HL-60/S4 treated with retinoic acid at 250 ng/mL for 4 days and 3 days (cell line): ENCODE measurements at regions not wholly inside any gene's neighbourhood (a gene's known extent, or its start where the extent isn't known, plus 50 kb on each side); places are given as distances from the start of the nearest gene placed in this dataset.
"Not testable (repeated sequence)": the region's sequence is repeated elsewhere in the genome, so short reads cannot be mapped to it uniquely, and the experiment has no call there.

Experiments used
- in situ Hi-C: fragments of 300-500 bp; cut with MboI; formaldehyde crosslinking; loops from 2 replicates; pipeline ENCODE4 v1.7.0; 2022; ENCODE audit warnings: low sequenced_read_pairs

- in situ Hi-C loops: no loop called here
Observed at GRCh38 chr6:163705923-163706322, 291.4 kb downstream of the QKI start.

GRCh38 chr6:163702736-163703135, 288.2 kb downstream of the QKI start:
- in situ Hi-C loops: no loop called here

- in situ Hi-C loops: no loop called here
Observed at GRCh38 chr6:163701762-163702161, 287.2 kb downstream of the QKI start.

- in situ Hi-C loops: no loop called here
Observed at GRCh38 chr6:163698086-163698485, 283.6 kb downstream of the QKI start.

GRCh38 chr6:163696311-163696710, 281.8 kb downstream of the QKI start:
- in situ Hi-C loops: not testable (repeated sequence)

GRCh38 chr6:163695414-163695864, 280.9 kb downstream of the QKI start:
- in situ Hi-C loops: no loop called here

- in situ Hi-C loops: no loop called here
Observed at GRCh38 chr6:163694988-163695398, 280.5 kb downstream of the QKI start.

- in situ Hi-C loops: no loop called here
Observed at GRCh38 chr6:163694072-163694471, 279.6 kb downstream of the QKI start.

- in situ Hi-C loops: no loop called here
Observed at GRCh38 chr6:163691049-163691448, 276.5 kb downstream of the QKI start.

- in situ Hi-C loops: no loop called here
Observed at GRCh38 chr6:163688739-163689362, 274.3 kb downstream of the QKI start.

- in situ Hi-C loops: no loop called here
Observed at GRCh38 chr6:163687075-163687474, 272.6 kb downstream of the QKI start.

- in situ Hi-C loops: no loop called here
Observed at GRCh38 chr6:163686301-163686700, 271.8 kb downstream of the QKI start.

- in situ Hi-C loops: no loop called here
Observed at GRCh38 chr6:163683105-163683622, 268.6 kb downstream of the QKI start.

- in situ Hi-C loops: no loop called here
Observed at GRCh38 chr6:163679753-163680152, 265.2 kb downstream of the QKI start.

GRCh38 chr6:163679012-163679660, 264.6 kb downstream of the QKI start:
- in situ Hi-C loops: no loop called here

GRCh38 chr6:163675611-163676010, 261.1 kb downstream of the QKI start:
- in situ Hi-C loops: no loop called here

- in situ Hi-C loops: no loop called here
Observed at GRCh38 chr6:163672710-163673109, 258.2 kb downstream of the QKI start.

GRCh38 chr6:163671791-163672190, 257.3 kb downstream of the QKI start:
- in situ Hi-C loops: no loop called here

GRCh38 chr6:163671355-163671754, 256.8 kb downstream of the QKI start:
- in situ Hi-C loops: no loop called here

GRCh38 chr6:163670336-163670735, 255.8 kb downstream of the QKI start:
- in situ Hi-C loops: no loop called here

GRCh38 chr6:163668061-163668426, 253.5 kb downstream of the QKI start:
- in situ Hi-C loops: no loop called here

- in situ Hi-C loops: no loop called here
Observed at GRCh38 chr6:163667372-163668060, 253.0 kb downstream of the QKI start.
